Pancreas (tissue), 10 donors: ENCODE measurements at regions not wholly inside any gene's neighbourhood (a gene's known extent, or its start where the extent isn't known, plus 50 kb on each side); places are given as distances from the start of the nearest gene placed in this dataset.
A peak's percentile ranks its signal among the peaks of the same experiment; 100 is the strongest.

Source experiments
- ATAC-seq, 4 donors: fragments of 200-7000 bp; cut with Tn5 transposase; one replicate each; pipeline versions ENCODE4 v1.8.0 to v1.9.1; 2020; ENCODE audit warnings: mild to moderate bottlenecking in 4 of 4, moderate library complexity in 4 of 4
- DNase-seq, 6 donors: peaks; one replicate each; pipeline ENCODE4 v3.0.0-alpha.2; 2020
- FAIRE-seq: peaks from 2 replicates; lab custom pipeline; 2012; peaks lifted over from hg19 to GRCh38; lab: Jason Lieb, UNC
- H3K27ac ChIP-seq, 4 donors: fragments of 200-600 bp; sonication (generic); 1 replicate in 3 of 4; 2 replicates in 1 of 4; pipeline versions ENCODE4 v1.5.0 to v1.8.0; 2020
- H3K27me3 ChIP-seq, 4 donors: fragments of 200-600 bp; one replicate each; pipeline ENCODE4 v1.8.0; 2021
- H3K36me3 ChIP-seq, 3 donors: fragments of 200-600 bp; sonication (generic) in 1 of 3; one replicate each; pipeline versions ENCODE4 v1.5.0 to v1.8.0; 2020 to 2021
- H3K4me1 ChIP-seq, 3 donors: fragments of 200-600 bp; one replicate each; pipeline ENCODE4 v1.8.0; 2021
- H3K4me3 ChIP-seq, 4 donors: fragments of 200-600 bp; sonication (generic) in 2 of 4; one replicate each; pipeline versions ENCODE4 v1.5.0 to v1.8.0; 2020 to 2021
- H3K9me3 ChIP-seq, 4 donors: fragments of 200-600 bp; one replicate each; pipeline ENCODE4 v1.8.0; 2021
- WGBS, 2 donors: extraction: QIAGEN DNeasy Blood & Tissue Kit; methylation state at CpG; one replicate each; pipeline ENCODE4 v1.1.7; 2013; 5-methylcytosine and 5-hydroxymethylcytosine counted together
- intact Hi-C, 3 donors: fragments of 100-400 bp; cut with DNase I; formaldehyde crosslinking; loops; one replicate each; pipeline versions ENCODE4 v1.11.1 to v1.14.2; 2022
- TF ChIP-seq, protein P1 (sequence below), 4 donors: fragments of 200-600 bp; sonication (generic) in 3 of 4; IDR thresholded peaks; one replicate each; pipeline versions ENCODE4 v1.5.0 to v1.8.0; 2021; ENCODE audit warnings: antibody characterized with exemption in 4 of 4
- donor health status: healthy with polysubstance abuse.
- donor health status: DM: no; HTN: no; CAD: no; lungs with moderate emphysema.
- donor health status: DM: no; HTN: no; CAD: no.
- donor health status: control.
- donor health status: control.
- donor health status: Bipolar disorder and iron deficiency.
- donor health status: DM: yes; HTN: yes; CAD: no.
- donor health status: DM: no; HTN: no; CAD: no.
- donor health status: DM: no; HTN: no; CAD: no.
- donor health status: DM: yes; HTN: yes; CAD: no.

DNA sequence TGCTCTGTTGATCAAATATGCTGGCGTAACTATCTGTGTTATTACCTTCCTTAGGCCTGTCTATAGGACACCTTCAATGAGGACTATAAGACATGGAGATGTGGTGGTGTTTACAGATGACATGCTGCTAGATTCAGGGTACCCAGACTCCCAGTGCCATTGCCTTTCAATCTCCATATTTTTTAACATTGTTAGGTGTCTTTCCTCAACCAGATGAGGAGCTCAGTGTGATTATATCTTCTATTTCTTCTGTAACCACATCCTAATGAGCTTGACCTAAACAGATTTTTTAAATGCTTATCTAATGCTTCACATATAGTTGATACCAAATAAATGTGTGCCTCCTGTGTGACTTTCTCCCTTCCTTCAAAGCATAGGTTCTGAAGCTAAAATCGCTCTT is 730.1 kb upstream of the NR2F2 start:
- FAIRE-seq = no peak
- no peak for DNase-seq
- TF ChIP-seq, protein P1, sequence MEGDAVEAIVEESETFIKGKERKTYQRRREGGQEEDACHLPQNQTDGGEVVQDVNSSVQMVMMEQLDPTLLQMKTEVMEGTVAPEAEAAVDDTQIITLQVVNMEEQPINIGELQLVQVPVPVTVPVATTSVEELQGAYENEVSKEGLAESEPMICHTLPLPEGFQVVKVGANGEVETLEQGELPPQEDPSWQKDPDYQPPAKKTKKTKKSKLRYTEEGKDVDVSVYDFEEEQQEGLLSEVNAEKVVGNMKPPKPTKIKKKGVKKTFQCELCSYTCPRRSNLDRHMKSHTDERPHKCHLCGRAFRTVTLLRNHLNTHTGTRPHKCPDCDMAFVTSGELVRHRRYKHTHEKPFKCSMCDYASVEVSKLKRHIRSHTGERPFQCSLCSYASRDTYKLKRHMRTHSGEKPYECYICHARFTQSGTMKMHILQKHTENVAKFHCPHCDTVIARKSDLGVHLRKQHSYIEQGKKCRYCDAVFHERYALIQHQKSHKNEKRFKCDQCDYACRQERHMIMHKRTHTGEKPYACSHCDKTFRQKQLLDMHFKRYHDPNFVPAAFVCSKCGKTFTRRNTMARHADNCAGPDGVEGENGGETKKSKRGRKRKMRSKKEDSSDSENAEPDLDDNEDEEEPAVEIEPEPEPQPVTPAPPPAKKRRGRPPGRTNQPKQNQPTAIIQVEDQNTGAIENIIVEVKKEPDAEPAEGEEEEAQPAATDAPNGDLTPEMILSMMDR (IDR thresholded peaks at IDR 0.05) = no peak
- Histone ChIP-seq H3K4me1 (peaks cover 0 to 3% (median 0%) of the 10 kb centered on the region in 3 donors), H3K4me3 (no peak overlapping the region), H3K27ac (no peak overlapping the region), H3K36me3 (no peaks in the 10 kb centered on the region), H3K27me3 (no peaks in the 10 kb centered on the region), H3K9me3 (no peaks in the 10 kb centered on the region)
- intact Hi-C loops = no loop called here
- no peak for ATAC-seq
- 76 to 77% methylated on average over 2 of the region's 2 CpGs for WGBS, 2 donors

DNA sequence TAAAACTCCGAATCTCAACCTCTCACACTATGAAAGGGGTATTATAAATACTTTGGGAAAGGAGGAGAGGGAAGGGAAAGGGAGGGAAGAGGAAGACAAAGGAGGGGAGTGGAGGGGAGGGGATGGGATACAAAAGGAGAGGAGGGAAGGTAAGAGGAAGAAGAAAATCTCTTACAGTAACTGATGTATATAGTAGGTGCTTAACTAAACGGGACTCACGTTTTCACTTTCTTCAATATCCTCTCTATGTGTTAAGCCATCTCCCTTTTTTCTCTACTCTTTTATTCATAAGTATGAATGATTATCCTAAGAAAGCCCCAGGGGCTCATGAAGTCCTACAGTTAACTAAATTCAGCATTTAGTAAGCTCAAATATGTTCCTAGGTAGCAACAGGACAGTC is 729.6 kb upstream of the NR2F2 start:
- WGBS, 2 donors = 77 to 84% methylated on average over 3 of the region's 3 CpGs
- ATAC-seq (no peak), FAIRE-seq (no peak), DNase-seq (no peak)
- Histone ChIP-seq H3K9me3 (no peaks in the 10 kb centered on the region), H3K27ac (no peak overlapping the region), H3K27me3 (no peaks in the 10 kb centered on the region), H3K4me1 (peaks cover 0 to 3% (median 0%) of the 10 kb centered on the region in 3 donors), H3K4me3 (no peak overlapping the region), H3K36me3 (no peaks in the 10 kb centered on the region)
- intact Hi-C loops = no loop called here
- TF ChIP-seq, protein P1 (IDR thresholded peaks at IDR 0.05) = no peak

DNA sequence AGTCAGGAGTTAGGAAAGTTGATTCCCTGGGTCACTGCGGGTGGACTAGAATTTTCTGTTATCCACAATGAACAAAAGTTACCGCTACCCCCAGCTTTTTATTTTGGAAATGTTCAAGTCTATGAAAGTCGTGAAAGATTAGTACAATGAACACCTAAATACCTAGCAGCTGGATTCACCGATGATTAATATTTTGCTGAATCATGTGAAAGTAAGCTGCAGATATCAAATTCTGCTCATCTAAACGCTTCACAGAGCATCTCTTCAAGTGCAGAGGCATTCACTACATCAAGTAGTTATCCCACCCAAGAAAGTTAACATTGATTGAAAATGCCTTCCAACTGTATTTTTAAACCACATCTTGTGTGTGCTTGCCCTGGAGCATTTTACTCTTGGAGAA is 729.0 kb upstream of the NR2F2 start:
- Histone ChIP-seq H3K27ac (no peak overlapping the region), H3K27me3 (peaks cover 0 to 5% (median 0%) of the 10 kb centered on the region in 4 donors), H3K36me3 (no peaks in the 10 kb centered on the region), H3K4me3 (no peak overlapping the region), H3K9me3 (no peaks in the 10 kb centered on the region), H3K4me1 (peaks cover 0 to 3% (median 0%) of the 10 kb centered on the region in 3 donors)
- no peak for ATAC-seq
- WGBS, 2 donors = 72 to 82% methylated on average over 5 of the region's 5 CpGs
- intact Hi-C loops = no loop called here
- TF ChIP-seq, protein P1 (IDR thresholded peaks at IDR 0.05) = no peak
- DNase-seq = no peak
- FAIRE-seq = no peak

DNA sequence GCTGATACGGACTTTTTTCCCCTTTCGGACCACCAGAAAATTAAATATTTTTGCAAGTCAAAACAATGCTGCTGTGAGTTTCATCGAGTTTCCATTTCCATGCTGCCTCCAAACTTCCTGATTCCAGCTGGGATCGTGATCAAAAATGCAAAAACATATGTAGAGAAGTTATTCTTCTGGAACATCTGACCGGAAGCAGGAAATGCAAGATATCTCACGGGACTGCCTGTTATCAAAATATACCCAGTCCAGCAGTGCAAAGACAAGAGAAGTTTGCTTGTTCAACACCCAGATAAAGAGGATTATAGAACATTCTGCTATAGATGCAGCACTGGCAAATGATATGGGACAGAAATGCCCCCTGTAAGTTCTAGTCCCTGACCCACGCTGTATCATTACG is 726.7 kb upstream of the NR2F2 start:
- H3K9me3 ChIP-seq = no peaks in the 10 kb centered on the region
- WGBS, 2 donors = 49 to 53% methylated on average over 8 of the region's 8 CpGs
- H3K4me3 ChIP-seq = no peak overlapping the region

DNA sequence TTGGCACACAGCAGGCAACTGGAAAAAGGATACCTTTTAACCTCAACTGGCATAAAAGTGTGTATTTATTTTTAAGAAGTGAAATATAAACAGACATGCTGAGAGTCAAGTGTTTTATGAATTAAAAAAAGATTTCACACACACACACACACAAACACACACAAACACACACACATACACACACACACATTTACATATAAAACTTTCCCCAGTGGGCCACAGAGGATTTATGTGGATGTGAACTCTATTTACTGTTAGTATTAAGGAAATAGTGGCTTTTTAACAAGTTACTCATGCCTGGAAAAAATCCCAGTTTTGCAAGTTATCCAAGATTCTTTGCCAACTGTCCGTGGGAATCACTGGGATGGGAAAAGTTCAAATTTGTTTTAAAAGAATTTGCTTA is 725.9 kb upstream of the NR2F2 start:
- Histone ChIP-seq H3K27ac (no peak overlapping the region), H3K4me3 (no peak overlapping the region), H3K4me1 (peaks cover 0 to 3% (median 0%) of the 10 kb centered on the region in 3 donors), H3K27me3 (peaks cover 0 to 6% (median 0%) of the 10 kb centered on the region in 4 donors), H3K36me3 (no peaks in the 10 kb centered on the region), H3K9me3 (no peaks in the 10 kb centered on the region)
- intact Hi-C loops = no loop called here
- ATAC-seq (peak in 1 of 4 donors; percentile 46), DNase-seq (no peak), FAIRE-seq (peak; percentile 80)
- TF ChIP-seq, protein P1 (IDR thresholded peaks at IDR 0.05) = no peak
- 18 to 38% methylated on average over 1 of the region's 1 CpG for WGBS, 2 donors

More for the DNA sequence above, 726.7 kb upstream of the NR2F2 start:
- Histone ChIP-seq H3K4me1 (peaks cover 0 to 3% (median 0%) of the 10 kb centered on the region in 3 donors), H3K36me3 (no peaks in the 10 kb centered on the region), H3K27ac (no peak overlapping the region), H3K27me3 (peaks cover 0 to 6% (median 0%) of the 10 kb centered on the region in 4 donors)
- ATAC-seq (no peak), FAIRE-seq (no peak), DNase-seq (no peak)
- TF ChIP-seq, protein P1 (IDR thresholded peaks at IDR 0.05) = no peak
- intact Hi-C loops = no loop called here
